NCI-H2196 treated with DMSO at 0.1 percent for 48 hours (cell line): ENCODE measurements at regions not wholly inside any gene's neighbourhood (a gene's known extent, or its start where the extent isn't known, plus 50 kb on each side); places are given as distances from the start of the nearest gene placed in this dataset.

Source experiments
- DNase-seq: peaks from one replicate; lab custom pipeline; 2025; ENCODE audit not compliant: unreplicated experiment; lab: John Stamatoyannopoulos, UW

DNA sequence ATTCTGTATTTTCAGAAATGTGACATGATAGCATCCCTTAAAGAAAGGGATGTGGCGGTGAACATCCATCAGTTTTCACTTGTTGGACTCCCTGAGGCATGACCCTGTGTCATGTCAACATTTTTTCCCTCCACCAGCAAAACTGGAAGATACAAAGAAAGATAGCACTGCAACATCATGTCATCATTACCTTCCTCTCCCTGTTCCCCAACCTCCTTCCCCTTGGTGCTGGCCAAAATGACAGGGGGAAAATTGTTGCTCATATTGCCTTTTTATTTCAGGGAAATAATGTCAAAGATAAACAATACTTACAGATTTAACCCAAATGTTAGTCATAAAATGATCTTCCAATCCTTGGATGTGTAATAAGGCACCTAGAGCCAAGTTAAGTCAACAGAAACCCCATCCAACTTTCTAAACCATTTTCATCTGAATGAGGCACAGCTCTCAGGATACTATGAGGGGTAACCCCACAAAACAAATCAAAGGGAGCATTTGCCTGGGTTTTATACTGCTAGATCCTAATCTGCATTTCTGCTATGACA lies 644.3 kb downstream of the ACTL7B start:
- DNase-seq = no peak

DNA sequence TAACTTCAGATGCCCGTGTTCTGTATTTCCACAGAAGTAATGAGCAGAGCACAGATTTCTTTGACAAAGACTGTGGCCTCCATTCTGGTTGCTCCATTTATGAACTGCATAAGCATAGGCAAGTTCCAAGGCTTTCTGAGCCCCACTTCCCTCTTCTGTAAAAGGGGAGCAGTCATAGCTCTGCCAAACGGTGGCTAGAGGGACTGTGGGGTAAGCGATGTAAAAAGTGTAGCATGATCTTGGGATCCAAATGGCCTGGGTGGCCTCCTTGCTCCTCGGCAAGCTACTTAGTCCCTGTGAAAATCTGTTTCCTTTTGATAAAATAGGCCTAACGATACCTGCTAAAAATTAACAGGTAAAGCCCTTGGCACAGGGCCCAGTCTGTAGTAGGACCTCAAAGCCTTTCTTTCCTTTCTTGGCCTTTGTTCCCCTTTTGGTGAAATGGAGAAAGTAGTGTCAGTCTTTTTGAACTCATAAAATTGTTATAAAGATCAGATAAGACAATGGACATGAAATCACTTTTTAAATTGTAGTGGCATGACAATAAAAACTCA lies 646.6 kb downstream of the ACTL7B start:
- DNase-seq = no peak

DNA sequence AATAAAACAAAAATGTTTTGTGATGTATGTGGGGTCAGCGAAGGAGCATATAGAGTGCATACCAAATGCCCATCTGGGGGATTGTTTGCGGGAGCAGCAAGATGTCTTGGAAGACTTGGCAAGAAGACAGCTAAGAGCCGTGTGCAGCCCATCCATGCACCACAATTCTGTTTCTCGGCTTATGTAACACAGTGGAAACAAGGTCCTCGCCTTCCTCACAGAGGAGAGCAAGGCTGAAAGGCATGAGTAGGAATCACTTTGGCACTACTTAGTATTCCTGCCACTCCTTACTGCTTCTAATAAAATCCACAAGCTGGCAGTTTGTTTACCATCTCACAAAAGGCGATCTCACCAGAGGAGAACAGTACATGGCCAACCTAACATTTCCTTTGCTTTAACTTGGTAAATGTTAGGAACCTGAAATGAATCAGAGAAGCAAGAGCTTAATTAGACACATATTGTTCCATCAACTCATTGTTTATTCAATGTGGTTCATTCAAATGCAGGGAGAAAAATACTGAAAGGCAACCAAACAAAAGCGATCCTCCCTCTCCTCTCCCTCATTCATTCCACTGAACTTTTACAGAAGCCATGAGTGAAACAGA lies 648.1 kb downstream of the ACTL7B start:
- no peak for DNase-seq

DNA sequence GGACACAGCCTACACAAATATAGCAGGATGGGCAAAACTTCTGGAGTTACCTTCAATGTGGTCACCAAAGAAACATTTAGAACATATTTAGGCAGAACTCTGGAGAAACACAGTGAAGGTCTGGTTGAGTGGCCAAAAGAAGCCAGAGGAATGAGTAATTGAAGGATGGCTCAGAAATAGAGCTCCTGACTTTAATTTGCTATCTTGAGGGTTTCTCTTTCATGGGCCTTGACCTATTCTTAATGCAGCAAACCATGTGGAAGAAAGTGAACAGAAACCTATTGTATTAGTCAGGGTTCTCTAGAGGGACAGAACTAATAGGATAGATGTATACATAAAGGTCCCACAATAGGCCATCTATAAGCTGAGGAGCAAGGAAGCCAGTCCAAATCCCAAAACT lies 650.5 kb downstream of the ACTL7B start:
- no peak for DNase-seq

DNA sequence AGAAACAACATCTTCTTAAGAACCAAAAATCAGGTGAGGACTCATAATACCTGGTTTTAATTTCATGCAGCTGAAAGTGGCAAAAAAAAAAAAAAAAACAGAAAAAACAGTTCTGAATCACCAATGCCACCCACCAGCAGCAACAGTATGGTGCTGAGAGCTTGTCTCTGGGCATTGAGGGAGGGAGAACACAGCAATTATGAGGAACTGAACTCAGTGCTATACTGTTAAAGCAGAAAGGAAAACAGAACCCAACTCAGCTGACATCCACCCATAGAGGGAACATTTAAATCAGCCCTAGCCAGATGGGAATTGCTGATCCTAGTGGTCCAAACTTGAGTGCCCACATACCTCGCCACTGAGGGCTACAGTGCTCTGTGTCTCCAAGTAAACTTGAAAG lies 657.9 kb downstream of the ACTL7B start:
- no peak for DNase-seq

DNA sequence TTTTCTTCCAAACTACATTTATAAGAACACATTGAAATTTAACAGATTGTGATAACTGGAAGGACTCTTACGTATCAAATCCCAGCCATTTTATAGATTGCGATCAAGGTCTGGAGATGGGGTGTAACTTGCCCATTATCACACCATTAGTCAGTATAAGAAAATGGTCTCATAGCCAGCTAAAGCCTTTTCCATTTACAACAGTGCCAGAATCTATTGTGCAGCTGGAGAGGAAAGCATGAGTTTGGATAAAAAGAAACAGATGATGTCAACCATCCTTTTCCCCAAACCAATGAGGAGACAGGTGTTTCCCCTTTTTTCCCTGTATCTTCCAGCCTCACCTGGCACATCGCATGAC lies 658.8 kb downstream of the ACTL7B start:
- DNase-seq = no peak

DNA sequence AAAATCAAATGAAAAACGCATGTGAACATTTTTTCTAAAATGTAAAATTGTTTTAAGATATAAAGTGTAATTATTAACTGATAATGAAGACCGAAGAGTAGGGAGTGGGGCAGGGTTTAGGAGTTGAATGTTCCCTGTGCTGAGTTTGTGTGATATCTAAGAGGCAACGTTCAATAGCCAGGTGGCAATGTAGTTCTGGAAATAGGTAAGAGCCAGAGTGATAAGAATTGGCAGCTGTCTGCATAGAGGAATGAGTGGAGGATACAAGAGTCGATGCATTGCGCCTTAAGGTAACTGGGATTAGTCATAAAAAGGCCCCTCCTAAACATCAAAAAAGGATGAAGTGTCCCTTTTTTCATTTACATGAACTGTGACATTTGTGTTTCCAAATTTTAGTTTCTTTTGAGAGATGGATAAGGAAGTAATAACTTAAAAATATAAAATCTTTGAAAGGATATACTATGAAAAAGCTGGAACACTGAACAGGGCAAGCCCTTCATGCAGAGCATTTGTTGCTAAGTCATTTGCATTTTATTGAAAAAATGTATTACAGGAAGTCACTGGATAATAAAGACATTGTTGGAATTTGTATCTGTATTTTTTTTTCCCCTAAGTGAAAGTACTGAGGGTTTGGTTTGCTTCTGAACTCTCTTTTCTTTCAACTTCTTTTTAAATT lies 659.3 kb downstream of the ACTL7B start:
- no peak for DNase-seq

DNA sequence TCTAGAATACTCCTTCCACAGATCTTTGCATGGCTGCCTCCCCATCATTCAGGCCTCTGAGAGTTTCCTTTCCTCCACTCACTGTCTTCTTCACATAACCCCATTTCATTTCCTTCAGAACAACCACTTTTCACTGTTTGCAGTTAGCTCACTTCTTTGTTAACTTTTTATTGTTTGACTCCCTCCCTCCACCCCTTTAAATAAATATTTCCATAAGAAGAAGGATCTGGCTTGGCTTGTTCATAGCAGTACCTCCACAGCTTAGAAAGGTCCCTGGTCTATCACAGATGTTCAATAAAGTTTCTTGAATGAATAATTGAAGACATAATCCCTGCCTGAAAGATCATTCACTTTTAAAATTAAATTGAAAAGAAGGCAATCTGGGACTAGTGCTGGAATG lies 661.6 kb downstream of the ACTL7B start:
- no peak for DNase-seq

DNA sequence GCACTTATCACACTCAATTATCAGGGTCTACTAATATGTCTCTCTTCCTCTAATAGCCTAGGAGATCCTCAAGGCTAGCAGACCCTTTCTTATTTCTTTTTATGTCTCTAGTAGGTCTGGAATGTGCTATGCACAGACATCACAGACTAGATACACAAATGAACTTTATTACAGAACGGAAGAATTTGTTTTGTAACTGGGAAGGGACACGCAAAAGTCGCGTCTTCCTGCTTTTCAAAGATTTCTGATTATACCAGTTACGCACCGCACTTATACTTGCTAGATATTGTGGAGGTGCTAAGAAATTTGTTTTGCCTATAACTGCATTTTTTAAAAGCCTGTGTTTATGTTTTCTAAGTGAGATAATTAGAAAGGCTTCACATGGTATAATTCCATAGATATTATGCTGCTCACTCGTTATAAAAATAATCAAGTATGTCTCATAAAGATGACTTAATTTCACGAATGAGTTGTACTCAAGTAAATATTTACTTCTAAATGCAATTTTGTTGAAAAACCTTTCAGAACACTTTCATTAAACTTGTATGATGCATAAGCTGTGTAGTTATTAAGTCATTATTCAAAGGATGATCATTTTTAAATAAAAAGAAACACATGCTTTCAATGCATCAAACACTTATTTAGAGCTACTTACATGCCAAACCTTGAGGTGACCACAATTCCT lies 662.6 kb downstream of the ACTL7B start:
- no peak for DNase-seq

DNA sequence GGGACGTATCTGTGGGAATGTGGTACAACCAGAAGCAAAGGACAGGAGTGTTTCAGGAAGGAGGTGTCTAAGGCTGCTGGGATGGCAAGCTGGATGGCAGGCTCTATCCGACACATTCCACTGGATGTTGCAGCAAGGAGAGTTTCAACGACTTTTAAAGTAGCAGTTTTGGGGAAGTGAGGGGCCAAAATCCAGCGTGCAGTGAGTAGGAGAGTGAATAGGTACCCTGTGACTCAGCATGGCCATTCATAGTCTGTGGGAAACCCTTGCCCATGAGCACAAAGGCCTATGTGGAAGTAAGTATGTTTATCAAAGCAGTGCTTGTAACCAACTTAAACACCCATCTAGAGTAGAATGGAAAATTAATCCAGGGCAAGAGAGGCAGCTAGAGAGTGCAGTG lies 664.7 kb downstream of the ACTL7B start:
- no peak for DNase-seq

DNA sequence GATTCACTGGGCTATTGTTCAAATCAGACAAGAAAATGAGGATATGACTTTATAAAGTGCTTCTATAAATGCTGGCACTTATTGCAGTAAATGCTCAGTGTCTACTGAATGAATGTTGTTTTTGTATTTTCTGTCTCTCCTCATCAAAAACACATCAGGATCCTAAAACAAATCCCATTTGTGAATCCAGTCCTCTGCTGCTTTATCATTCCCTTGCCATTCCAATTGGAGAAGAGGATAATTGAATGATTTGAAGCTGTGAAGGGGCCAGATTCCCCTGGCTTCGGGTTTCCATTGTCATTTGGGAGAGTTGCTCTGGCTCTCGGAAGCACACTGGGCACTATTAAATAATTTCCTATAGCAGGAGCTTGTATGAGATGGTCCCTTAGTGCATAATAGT lies 666.8 kb downstream of the ACTL7B start:
- no peak for DNase-seq

DNA sequence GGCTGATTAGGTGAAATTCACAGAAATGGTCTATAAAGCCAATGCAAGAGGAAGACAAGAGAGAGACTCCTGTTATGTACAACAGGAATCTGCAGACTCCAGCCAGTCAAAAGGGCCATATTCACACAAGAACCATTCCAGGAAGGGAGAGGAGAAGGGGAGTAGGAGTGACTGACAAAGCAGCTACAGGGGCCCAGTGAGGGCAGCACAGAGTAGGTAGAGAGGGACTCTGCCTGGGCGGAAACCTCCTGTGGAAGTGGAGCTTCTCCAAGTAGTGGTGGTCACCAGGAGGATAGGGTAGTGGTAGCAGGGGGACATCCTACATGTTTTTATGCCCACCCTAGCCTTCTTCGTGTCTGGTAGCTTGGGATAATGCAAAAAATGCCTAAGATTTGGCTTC lies 667.3 kb downstream of the ACTL7B start:
- DNase-seq = no peak

DNA sequence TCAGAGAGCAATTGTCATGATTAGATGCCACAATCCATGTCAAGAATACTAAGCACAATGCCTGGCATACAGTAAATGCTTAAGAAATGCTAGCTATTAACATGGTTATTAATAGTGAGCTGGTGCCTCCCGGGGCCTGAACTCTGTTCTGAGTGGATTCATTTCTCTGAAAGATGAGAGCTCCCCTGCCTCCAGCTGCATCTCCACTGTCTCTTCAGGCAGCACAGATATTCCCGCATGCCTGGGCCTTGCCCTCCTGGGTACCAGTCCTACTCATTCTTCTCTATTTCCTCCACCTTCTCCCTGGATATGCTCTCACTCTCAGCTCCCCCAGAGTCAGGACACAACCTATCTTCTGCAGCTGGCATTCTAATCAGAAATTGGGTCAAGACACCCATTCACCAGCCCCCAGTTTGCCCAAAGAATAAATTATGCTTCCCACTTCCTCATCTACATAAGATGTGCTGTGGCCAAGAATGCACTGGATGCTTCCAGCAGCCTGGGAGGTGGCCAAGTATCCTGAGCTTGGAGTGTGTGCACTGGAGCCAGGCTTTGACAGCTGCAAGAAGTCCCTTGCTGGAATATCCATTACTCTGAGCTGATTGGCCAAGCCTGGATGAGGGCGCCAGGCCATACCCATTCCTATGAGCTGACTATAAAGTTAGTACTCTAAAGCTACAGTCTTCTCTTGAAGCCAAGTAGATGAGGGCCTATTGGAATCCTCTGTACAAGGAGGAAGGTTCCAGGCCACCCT lies 669.0 kb downstream of the ACTL7B start:
- DNase-seq = no peak

DNA sequence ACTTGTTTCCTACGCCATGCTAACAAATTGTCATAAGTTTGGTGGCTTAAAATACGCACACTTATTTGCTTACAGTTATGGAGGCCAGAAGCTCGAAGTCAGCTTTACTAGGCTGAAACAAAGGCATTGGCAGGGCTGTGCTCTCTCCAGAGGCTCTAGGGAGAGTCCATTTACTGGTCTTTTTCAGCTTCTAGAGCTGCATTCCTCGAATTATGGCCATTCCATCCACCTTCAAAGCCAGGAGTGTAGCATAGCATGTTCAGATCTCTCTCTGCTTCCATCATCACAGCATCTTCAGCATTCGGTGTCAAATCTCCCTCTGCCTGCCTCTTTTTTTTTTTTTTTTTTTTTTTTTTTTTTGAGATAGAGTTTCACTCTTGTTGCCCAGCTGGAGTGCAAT lies 670.2 kb downstream of the ACTL7B start:
- no peak for DNase-seq

DNA sequence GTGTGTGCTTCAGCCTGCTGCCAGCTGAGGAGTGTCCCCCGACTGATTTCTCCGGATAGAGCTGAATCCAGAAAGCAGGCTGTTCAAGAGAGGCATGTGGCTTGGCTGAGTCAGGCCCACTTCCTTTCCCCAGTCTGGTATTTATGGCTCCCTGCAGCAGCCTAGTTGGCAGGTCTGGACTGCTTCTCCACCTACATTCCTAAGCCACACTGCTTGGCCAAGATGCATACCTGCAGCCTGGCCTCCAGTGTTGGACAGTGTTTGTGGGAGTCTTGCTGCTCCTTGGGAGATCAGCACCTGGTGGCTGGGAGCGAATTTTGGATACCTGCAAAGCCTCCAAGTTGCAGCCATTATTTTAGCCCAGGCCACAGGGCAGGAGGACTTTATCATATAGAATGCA lies 670.8 kb downstream of the ACTL7B start:
- no peak for DNase-seq

DNA sequence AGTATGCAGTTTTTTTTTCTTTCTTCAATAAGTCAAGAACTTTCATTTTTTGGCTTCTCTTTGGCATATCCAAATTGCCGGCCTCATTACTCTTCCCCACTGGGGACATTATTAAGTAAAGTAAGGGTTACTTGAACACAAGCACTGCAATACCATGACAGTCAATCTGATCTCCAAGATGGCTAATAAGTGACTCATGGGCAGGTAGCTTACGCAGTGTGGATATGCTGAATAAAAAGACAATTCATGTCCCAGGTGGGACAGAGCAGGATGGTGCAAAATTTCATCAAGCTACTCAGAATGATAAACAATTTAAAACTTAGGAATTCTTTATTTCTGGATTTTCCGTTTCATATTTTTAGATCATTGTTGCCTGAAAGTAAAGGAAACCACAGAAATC lies 671.8 kb downstream of the ACTL7B start:
- DNase-seq = no peak

DNA sequence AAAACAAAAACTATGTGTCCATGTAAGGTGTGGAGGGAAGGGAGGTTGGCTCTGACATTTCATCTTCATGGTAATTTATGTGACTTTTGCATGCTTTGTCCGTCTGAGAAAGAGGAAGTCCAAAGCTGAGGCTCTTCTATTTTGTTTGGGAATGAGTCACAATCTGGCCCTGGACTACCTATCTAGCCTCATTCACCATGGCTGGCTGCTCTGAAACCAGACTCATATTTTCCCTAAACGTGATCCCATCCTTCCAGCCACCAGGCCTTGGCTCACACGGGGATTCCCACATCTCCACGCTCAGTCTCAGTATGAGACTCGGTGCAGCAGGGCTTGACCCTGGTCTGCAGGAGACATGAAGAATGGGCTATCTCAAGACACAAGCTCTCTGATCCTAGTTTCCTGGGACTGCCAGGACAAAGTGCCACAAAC lies 672.8 kb downstream of the ACTL7B start:
- DNase-seq = no peak

DNA sequence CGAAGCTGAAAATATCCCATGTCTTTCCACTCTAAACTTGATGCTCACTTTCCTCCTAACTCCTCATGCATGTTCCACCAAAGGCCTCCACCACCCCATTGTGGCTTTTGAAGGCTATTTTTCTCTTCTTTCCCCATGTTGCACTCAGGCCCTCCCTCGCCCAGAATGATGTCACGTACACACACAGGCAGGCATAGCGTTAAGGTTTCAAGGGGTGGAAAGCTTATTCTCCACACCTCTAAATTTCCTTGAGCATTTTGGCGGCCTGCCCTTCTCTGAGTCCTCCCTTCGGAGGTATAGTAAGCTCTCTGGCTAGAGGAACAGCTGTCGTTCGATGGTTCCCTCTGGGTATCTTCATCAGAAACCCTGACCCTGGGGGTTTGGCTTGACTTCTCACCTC lies 673.5 kb downstream of the ACTL7B start:
- no peak for DNase-seq

DNA sequence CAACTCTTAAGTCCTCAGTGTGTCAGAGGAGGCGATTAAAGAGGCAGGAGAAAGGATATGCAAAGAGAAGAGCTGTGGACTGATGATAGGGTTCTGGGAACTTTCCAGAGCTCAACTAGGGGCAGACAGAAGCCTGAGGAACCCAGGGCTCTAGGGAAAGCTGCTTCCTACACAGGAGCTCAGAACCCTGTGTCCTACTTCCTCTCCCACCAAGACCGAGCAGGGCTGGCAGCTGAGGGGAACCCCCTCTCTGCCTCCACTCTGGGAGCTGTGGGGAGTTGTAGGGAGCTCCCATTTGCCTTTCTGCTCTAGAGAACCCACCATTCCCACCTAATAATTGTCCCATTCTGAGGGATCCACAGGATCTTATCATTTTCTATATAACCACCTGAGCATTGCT lies 674.3 kb downstream of the ACTL7B start:
- DNase-seq = no peak

DNA sequence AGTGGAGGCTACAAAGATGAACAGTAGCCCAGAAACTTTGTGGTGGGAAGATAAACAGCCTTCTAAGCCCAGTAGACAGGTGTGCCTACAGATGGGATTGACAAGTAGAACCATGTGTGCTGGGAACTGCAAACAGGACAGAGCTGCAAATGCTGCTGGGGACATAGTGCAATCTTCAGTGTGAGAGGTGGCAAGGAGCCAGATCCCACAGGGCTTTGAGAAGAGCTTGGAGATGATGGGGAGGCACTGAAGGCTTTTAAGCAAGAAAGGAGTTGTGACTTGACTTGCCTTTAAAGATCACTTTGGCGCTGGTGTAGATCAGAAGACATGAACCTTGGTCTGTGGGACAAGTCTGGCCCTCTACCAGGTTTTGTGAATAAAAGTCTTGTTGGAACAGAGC lies 675.2 kb downstream of the ACTL7B start:
- DNase-seq = no peak

DNA sequence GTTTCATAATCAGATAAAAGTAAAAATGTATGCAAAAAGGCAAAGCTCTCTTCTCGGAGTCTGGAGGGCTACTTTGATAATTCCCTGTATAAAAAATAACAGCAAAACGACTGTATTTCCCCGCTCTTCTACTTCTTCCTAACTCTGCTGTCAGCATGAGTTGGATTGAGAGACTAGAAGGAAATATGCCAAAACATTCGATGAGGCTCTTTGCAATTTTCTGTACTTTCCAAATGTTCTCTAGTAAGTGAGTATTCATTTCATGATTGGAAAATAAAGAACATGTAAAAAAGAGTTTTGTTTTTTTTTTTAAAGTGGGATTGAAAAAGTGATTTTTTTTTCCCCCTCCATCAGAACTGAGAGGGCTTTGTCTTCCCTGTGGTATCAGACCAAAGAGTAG lies 677.5 kb downstream of the ACTL7B start:
- DNase-seq = no peak
